Skin of body (tissue), 1 donor: ENCODE measurements at regions not wholly inside any gene's neighbourhood (a gene's known extent, or its start where the extent isn't known, plus 50 kb on each side); places are given as distances from the start of the nearest gene placed in this dataset.
"Not testable (repeated sequence)": the region's sequence is repeated elsewhere in the genome, so short reads cannot be mapped to it uniquely, and the experiment has no call there.

Source experiments
- DNase-seq: peaks from one replicate; lab custom pipeline; 2025; lab: John Stamatoyannopoulos, UW

GRCh38 chr1:43042773-43043457, 84.2 kb upstream of the SLC2A1 start:
- DNase-seq: no peak

- DNase-seq: no peak
Measured at GRCh38 chr1:43042127-43042526, 83.5 kb upstream of the SLC2A1 start.

GRCh38 chr1:43041591-43041990, 82.9 kb upstream of the SLC2A1 start:
- DNase-seq: no peak

- no peak for DNase-seq
Measured at GRCh38 chr1:43039228-43040055, 80.8 kb upstream of the SLC2A1 start.

GRCh38 chr1:43038232-43038935, 79.7 kb upstream of the SLC2A1 start:
- DNase-seq: no peak

- no peak for DNase-seq
Measured at GRCh38 chr1:43037466-43037865, 78.8 kb upstream of the SLC2A1 start.

- no peak for DNase-seq
Measured at GRCh38 chr1:43036932-43037331, 78.3 kb upstream of the SLC2A1 start.

GRCh38 chr1:43035821-43036741, 77.4 kb upstream of the SLC2A1 start:
- no peak for DNase-seq

GRCh38 chr1:43034778-43035177, 76.1 kb upstream of the SLC2A1 start:
- DNase-seq: no peak

GRCh38 chr1:43034195-43034658, 75.6 kb upstream of the SLC2A1 start:
- DNase-seq: no peak

- no peak for DNase-seq
Measured at GRCh38 chr1:43031316-43032203, 72.9 kb upstream of the SLC2A1 start.

- no peak for DNase-seq
Measured at GRCh38 chr1:43024905-43025304, 66.2 kb upstream of the SLC2A1 start.

- no peak for DNase-seq
Measured at GRCh38 chr1:43021547-43022474, 63.1 kb upstream of the SLC2A1 start.

GRCh38 chr1:43019226-43019625, 60.6 kb upstream of the SLC2A1 start:
- no peak for DNase-seq

GRCh38 chr1:43018121-43018520, 59.5 kb upstream of the SLC2A1 start:
- no peak for DNase-seq

- no peak for DNase-seq
Measured at GRCh38 chr1:43015269-43015668, 56.6 kb upstream of the SLC2A1 start.

GRCh38 chr1:43014579-43014978, 55.9 kb upstream of the SLC2A1 start:
- not testable (repeated sequence) for DNase-seq

GRCh38 chr1:43011020-43011419, 52.4 kb upstream of the SLC2A1 start:
- DNase-seq: no peak

GRCh38 chr1:43009274-43009673, 50.6 kb upstream of the SLC2A1 start:
- no peak for DNase-seq
